ENCODE measurements at regions not wholly inside any gene's neighbourhood (a gene's known extent, or its start where the extent isn't known, plus 50 kb on each side); places are given as distances from the start of the nearest gene placed in this dataset.

GRCh38 chr3:77932926-77933325 lies 893.0 kb downstream of the ROBO2 start:
- Mint-ChIP-seq H3K4me1 (no peaks in the 10 kb centered on the region), H3K27ac (no peak overlapping the region), H3K36me3 (no peaks in the 10 kb centered on the region), H3K4me3 (no peak overlapping the region), H3K9me3 (peaks cover 0 to 7% (median 0%) of the 10 kb centered on the region in 7 donors), H3K27me3 (ENCODE audit: low read depth in 3 of 3) (no peaks in the 10 kb centered on the region)
- Histone ChIP-seq H2AFZ (ENCODE audit: insufficient read depth, low read depth, low read length, poor library complexity, severe bottlenecking) (no peak overlapping the region), H3K27ac (ENCODE audit: low read depth in 1 of 2, low read length in 2 of 2) (no peak overlapping the region), H3K4me3 (replicated peaks in 1 of 3; ENCODE audit: low read depth in 2 of 3, low read length in 3 of 3) (no peak overlapping the region), H4K20me1 (ENCODE audit: insufficient read depth, low read length) (no peaks in the 10 kb centered on the region), H3K36me3 (replicated peaks in 1 of 2; ENCODE audit: control insufficient read depth in 1 of 2, insufficient read depth in 2 of 2, low read length in 2 of 2) (no peaks in the 10 kb centered on the region), H3K9me3 (replicated peaks in 1 of 2; ENCODE audit: control insufficient read depth in 1 of 2, insufficient read depth in 1 of 2, low read length in 2 of 2) (peaks cover 5 to 6% of the 10 kb centered on the region in 2 donors), H3K9ac (ENCODE audit: insufficient read depth, low read length, poor library complexity, severe bottlenecking) (no peak overlapping the region), H3K79me2 (ENCODE audit: insufficient read depth, low read length) (no peaks in the 10 kb centered on the region), H3K4me2 (replicated peaks; ENCODE audit: extremely low read depth, low read length, poor library complexity, severe bottlenecking) (no peak overlapping the region), H3K27me3 (ENCODE audit: control insufficient read depth in 2 of 2, insufficient read depth in 2 of 2, low read length in 2 of 2) (no peaks in the 10 kb centered on the region), H3K4me1 (ENCODE audit: control insufficient read depth in 1 of 2, insufficient read depth in 2 of 2, low read length in 2 of 2) (no peaks in the 10 kb centered on the region)
- DNase-seq, result no peak
- no peak for TF ChIP-seq CTCF (IDR thresholded peaks at IDR 0.05)
- no CpG with 5 or more reads among the region's 1 CpG for WGBS (ENCODE audit: insufficient coverage)
- intact Hi-C loops (cut with micrococcal nuclease), result no loop called here

GRCh38 chr3:77933926-77934325 lies 894.0 kb downstream of the ROBO2 start:
- no peak overlapping the region for H3K4me2 ChIP-seq (replicated peaks; ENCODE audit: extremely low read depth, low read length, poor library complexity, severe bottlenecking)
- no peaks in the 10 kb centered on the region for H4K20me1 ChIP-seq (ENCODE audit: insufficient read depth, low read length)
- Mint-ChIP-seq H3K27ac (no peak overlapping the region), H3K36me3 (no peaks in the 10 kb centered on the region), H3K27me3 (ENCODE audit: low read depth in 3 of 3) (no peaks in the 10 kb centered on the region), H3K9me3 (peaks cover 0 to 7% (median 0%) of the 10 kb centered on the region in 7 donors), H3K4me1 (no peaks in the 10 kb centered on the region), H3K4me3 (no peak overlapping the region)
- H3K4me1 ChIP-seq (ENCODE audit: control insufficient read depth in 1 of 2, insufficient read depth in 2 of 2, low read length in 2 of 2), result no peaks in the 10 kb centered on the region
- intact Hi-C loops (cut with micrococcal nuclease), result no loop called here
- H3K27me3 ChIP-seq (ENCODE audit: control insufficient read depth in 2 of 2, insufficient read depth in 2 of 2, low read length in 2 of 2), result no peaks in the 10 kb centered on the region
- no peaks in the 10 kb centered on the region for H3K79me2 ChIP-seq (ENCODE audit: insufficient read depth, low read length)
- no peak overlapping the region for H3K9ac ChIP-seq (ENCODE audit: insufficient read depth, low read length, poor library complexity, severe bottlenecking)
- no peak overlapping the region for H2AFZ ChIP-seq (ENCODE audit: insufficient read depth, low read depth, low read length, poor library complexity, severe bottlenecking)
- no peak for DNase-seq
- TF ChIP-seq CTCF (IDR thresholded peaks at IDR 0.05), result no peak
- H3K36me3 ChIP-seq (replicated peaks in 1 of 2; ENCODE audit: control insufficient read depth in 1 of 2, insufficient read depth in 2 of 2, low read length in 2 of 2), result no peaks in the 10 kb centered on the region
- no CpG with 5 or more reads among the region's 2 CpGs for WGBS (ENCODE audit: insufficient coverage)
- no peak overlapping the region for H3K27ac ChIP-seq (ENCODE audit: low read depth in 1 of 2, low read length in 2 of 2)
- H3K4me3 ChIP-seq (replicated peaks in 1 of 3; ENCODE audit: low read depth in 2 of 3, low read length in 3 of 3), result no peak overlapping the region
- peaks cover 5 to 6% of the 10 kb centered on the region in 2 donors for H3K9me3 ChIP-seq (replicated peaks in 1 of 2; ENCODE audit: control insufficient read depth in 1 of 2, insufficient read depth in 1 of 2, low read length in 2 of 2)

All from CD14-positive monocyte (primary cell).